Fibroblast of lung (primary cell): ENCODE measurements at regions not wholly inside any gene's neighbourhood (a gene's known extent, or its start where the extent isn't known, plus 50 kb on each side); places are given as distances from the start of the nearest gene placed in this dataset.

ENCODE experiments used
- CTCF ChIP-seq, 2 donors: IDR thresholded peaks in 1 of 2; conservative IDR thresholded peaks in 1 of 2; 1 replicate in 1 of 2; 2 replicates in 1 of 2; pipeline ENCODE4 v1.5.1; 2011 to 2012; ENCODE audit warnings: low read length in 2 of 2, control low read depth in 1 of 2, inconsistent platforms in 1 of 2, low read depth in 1 of 2, mild to moderate bottlenecking in 1 of 2
- EZH2 ChIP-seq: IDR thresholded peaks from 2 replicates; pipeline ENCODE4 v1.5.1; 2012; ENCODE audit warnings: low read length, control low read depth, mild to moderate bottlenecking; ENCODE audit errors: missing control alignments

GRCh38 chr2:4483050-4483449 is 779.7 kb downstream of the DCDC2C start:
- TF ChIP-seq EZH2, result no peak
- TF ChIP-seq CTCF (conservative IDR thresholded peaks at IDR 0.05 in 1 of 2, IDR thresholded peaks at IDR 0.05 in 1 of 2; ENCODE audit: low read depth in 1 of 2, low read length in 2 of 2), result no peak
